AG09319 (cell line): ENCODE measurements at regions not wholly inside any gene's neighbourhood (a gene's known extent, or its start where the extent isn't known, plus 50 kb on each side); places are given as distances from the start of the nearest gene placed in this dataset.

Experiments
- DNase-seq: peaks from one replicate; pipeline ENCODE4 v3.0.0-alpha.2; 2010; ENCODE audit warnings: low read depth; ENCODE audit errors: extremely low read depth
- TF ChIP-seq, protein P1 (sequence below): IDR thresholded peaks from 2 replicates; pipeline ENCODE4 v1.5.1; 2011; ENCODE audit warnings: low read depth, mild to moderate bottlenecking, inconsistent platforms, low read length, moderate library complexity

GRCh38 chr2:207352978-207353671 is 176.6 kb upstream of the CREB1 start:
- no peak for DNase-seq
- TF ChIP-seq, protein P1, sequence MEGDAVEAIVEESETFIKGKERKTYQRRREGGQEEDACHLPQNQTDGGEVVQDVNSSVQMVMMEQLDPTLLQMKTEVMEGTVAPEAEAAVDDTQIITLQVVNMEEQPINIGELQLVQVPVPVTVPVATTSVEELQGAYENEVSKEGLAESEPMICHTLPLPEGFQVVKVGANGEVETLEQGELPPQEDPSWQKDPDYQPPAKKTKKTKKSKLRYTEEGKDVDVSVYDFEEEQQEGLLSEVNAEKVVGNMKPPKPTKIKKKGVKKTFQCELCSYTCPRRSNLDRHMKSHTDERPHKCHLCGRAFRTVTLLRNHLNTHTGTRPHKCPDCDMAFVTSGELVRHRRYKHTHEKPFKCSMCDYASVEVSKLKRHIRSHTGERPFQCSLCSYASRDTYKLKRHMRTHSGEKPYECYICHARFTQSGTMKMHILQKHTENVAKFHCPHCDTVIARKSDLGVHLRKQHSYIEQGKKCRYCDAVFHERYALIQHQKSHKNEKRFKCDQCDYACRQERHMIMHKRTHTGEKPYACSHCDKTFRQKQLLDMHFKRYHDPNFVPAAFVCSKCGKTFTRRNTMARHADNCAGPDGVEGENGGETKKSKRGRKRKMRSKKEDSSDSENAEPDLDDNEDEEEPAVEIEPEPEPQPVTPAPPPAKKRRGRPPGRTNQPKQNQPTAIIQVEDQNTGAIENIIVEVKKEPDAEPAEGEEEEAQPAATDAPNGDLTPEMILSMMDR = no peak; the same call in 1 of the 2 replicates

DNA sequence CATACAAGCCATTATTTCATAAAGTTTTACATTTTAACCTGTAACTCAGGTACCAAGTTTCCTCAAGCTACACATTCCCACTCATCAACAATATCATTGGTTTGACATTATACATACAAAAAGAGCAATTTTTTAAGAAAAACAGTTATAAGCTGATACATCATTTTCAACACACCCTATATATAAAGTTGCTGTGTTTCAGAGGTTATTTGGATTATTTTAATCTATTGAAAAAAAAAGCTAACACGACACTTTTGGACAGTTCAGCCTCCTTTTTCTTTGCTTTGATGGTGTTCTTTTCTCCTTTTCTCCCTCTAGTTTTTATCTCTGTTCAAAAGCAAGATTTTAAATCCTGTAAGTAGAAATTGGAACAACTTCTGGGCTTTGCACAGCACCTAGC is 175.9 kb upstream of the CREB1 start:
- TF ChIP-seq, protein P1 = no peak
- no peak for DNase-seq

DNA sequence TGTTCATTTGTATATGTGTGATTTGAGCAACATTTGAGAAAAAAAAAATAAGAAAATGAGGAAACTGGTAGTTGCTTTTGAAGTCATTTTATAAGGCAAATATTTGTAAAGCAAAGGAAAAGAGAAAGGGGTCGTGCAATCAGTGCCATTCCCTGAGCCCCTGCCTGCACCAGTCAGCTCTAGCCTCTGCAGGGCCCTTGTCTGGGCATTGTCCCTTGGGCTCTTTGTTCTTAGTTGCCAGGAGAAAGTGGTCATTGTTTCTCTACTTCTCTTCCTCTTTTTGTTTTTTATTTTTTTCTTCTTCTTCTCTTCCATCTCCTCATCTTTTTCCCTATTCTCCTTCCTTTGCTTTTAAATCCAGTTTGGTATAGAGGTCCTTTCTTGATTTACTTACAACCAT is 175.3 kb upstream of the CREB1 start:
- TF ChIP-seq, protein P1 = no peak
- no peak for DNase-seq

DNA sequence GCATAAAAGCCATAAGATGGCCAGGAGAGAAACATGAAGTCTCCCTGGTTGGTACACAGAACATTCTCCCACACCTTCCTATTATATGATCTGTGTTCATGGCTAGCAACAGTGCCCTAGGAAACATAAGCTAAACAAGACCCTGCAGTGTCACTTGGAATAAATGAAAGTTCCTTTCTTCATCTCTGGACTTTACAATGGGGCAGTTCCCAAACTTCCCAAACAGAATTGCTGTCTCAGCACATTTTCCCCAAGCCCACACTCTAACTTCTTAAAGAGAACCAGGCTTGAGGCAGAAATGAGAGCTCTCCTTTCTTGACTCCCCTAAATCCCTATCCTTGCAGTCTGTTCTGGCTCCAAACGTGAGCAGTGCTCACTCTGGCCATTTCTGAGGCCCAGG is 173.2 kb upstream of the CREB1 start:
- no peak for DNase-seq
- TF ChIP-seq, protein P1 = no peak

DNA sequence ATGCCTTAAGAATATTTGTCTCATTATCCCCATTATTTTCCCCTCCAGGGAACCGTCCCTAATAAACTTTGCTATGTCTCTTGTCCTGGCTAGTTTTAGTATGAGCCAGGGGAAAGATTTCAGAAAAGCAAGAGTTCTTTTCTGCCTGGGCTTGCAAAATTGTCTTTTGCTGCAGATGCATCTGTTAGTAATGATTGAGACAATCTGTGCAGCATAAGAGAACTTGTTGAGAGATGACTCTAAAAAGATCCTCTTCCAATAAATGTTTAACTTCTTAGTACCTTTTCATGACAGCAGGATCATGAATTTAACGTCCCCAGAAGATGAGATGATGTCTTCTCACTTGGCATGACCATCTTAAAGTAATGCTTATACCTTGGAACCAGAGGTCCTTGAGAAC is 172.5 kb upstream of the CREB1 start:
- TF ChIP-seq, protein P1 = no peak

DNA sequence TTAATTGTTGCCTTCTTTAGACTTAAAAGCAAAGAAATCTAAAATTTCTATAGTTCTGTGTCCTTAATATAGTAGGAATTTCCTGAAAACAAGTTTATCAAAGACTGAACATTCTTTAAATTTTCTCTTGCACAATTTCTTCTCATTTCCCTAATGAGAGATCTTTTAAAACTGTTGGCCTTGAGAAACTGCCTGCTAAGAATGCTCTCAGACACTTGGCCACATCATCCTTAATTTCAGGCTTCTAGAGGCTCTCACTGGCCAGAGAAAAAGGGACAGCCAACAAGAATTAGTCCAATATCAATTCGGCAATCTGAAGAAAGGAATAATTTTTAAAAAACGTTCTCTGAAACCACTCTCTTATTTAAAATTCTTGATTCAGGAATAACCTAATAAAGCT is 167.0 kb upstream of the CREB1 start:
- DNase-seq = no peak
- TF ChIP-seq, protein P1 = no peak

More for the DNA sequence above, 172.5 kb upstream of the CREB1 start:
- DNase-seq = no peak

- DNase-seq = no peak
- TF ChIP-seq, protein P1 = no peak
Observed at GRCh38 chr2:207363761-207364290, 165.9 kb upstream of the CREB1 start.
